GM12892 (cell line): ENCODE measurements at regions not wholly inside any gene's neighbourhood (a gene's known extent, or its start where the extent isn't known, plus 50 kb on each side); places are given as distances from the start of the nearest gene placed in this dataset.

ENCODE experiments used
- POLR2A ChIP-seq: IDR thresholded peaks from 2 replicates; pipeline ENCODE4 v1.6.1; 2011; ENCODE audit warnings: low read depth, low read length, control low read depth
- TAF1 ChIP-seq: IDR thresholded peaks from 2 replicates; pipeline ENCODE4 v1.6.1; 2011; ENCODE audit warnings: low read depth, mild to moderate bottlenecking, control low read depth, low read length, borderline replicate concordance

GRCh38 chr14:22213120-22213519 is 375.9 kb downstream of the DAD1 start:
- no peak for TF ChIP-seq POLR2A
- no peak for TF ChIP-seq TAF1
